ENCODE measurements at regions not wholly inside any gene's neighbourhood (a gene's known extent, or its start where the extent isn't known, plus 50 kb on each side); places are given as distances from the start of the nearest gene placed in this dataset.

GRCh38 chr1:221910222-221910621 is 168.3 kb upstream of the DUSP10 start:
- Histone ChIP-seq H3K9me3 (ENCODE audit: control insufficient read depth, low read depth, low read length) (no peaks in the 10 kb centered on the region), H2AK5ac (ENCODE audit: insufficient read length, low read length) (no peak overlapping the region), H3K27ac (ENCODE audit: insufficient read length, low read depth, low read length) (no peak overlapping the region), H2BK5ac (ENCODE audit: insufficient read length, low read length) (no peak overlapping the region), H4K5ac (ENCODE audit: insufficient read length, low read depth, low read length) (no peak overlapping the region), H2BK12ac (ENCODE audit: insufficient read length, low read depth, low read length) (no peak overlapping the region), H3K4ac (ENCODE audit: low read depth, low read length) (no peak overlapping the region), H3K79me1 (ENCODE audit: insufficient read depth, low read depth, low read length, poor library complexity, severe bottlenecking) (no peaks in the 10 kb centered on the region), H4K91ac (ENCODE audit: insufficient read length, low read depth, low read length) (no peak overlapping the region), H4K8ac (replicated peaks; ENCODE audit: insufficient read length, low read depth, low read length) (no peak overlapping the region), H3T11ph (ENCODE audit: low read length) (no peak overlapping the region), H2BK15ac (ENCODE audit: low read depth, low read length) (no peak overlapping the region), H2AFZ (ENCODE audit: low read length) (no peak overlapping the region), H3K56ac (ENCODE audit: insufficient read length, low read depth, low read length) (no peak overlapping the region), H4K20me1 (ENCODE audit: control insufficient read depth, insufficient read depth, insufficient read length) (no peaks in the 10 kb centered on the region), H3K27me3 (ENCODE audit: insufficient read depth, low read length) (no peaks in the 10 kb centered on the region), H3K4me1 (ENCODE audit: insufficient read depth, low read length) (no peaks in the 10 kb centered on the region), H3K9ac (ENCODE audit: extremely low read depth, insufficient read length, low read length) (no peak overlapping the region), H3K4me2 (ENCODE audit: insufficient read depth, insufficient read length, low read length) (no peak overlapping the region), H3K23ac (ENCODE audit: insufficient read length, low read depth, low read length) (no peak overlapping the region), H2BK120ac (ENCODE audit: low read depth, low read length, poor library complexity, severe bottlenecking) (no peak overlapping the region), H2BK20ac (ENCODE audit: low read depth, low read length, poor library complexity, severe bottlenecking) (no peak overlapping the region), H3K23me2 (ENCODE audit: insufficient read length, low read depth, low read length, poor library complexity, severe bottlenecking) (no peaks in the 10 kb centered on the region), H3K18ac (ENCODE audit: insufficient read length, low read depth, low read length) (no peak overlapping the region), H3K79me2 (ENCODE audit: insufficient read depth, low read length) (no peaks in the 10 kb centered on the region), H3K14ac (ENCODE audit: insufficient read depth, low read length) (no peak overlapping the region)
- no peak overlapping the region for H3K4me3 Mint-ChIP-seq
- H3K9me3 Mint-ChIP-seq = no peaks in the 10 kb centered on the region
- H3K4me1 Mint-ChIP-seq = peaks cover 0 to 3% of the 10 kb centered on the region in 2 experiments; a peak in 1 of 4 replicates
- H3K36me3 Mint-ChIP-seq (ENCODE audit: insufficient read depth in 1 of 3, low read depth in 3 of 3) = no peaks in the 10 kb centered on the region
- no peak for TF ChIP-seq CTCF (conservative IDR thresholded peaks at IDR 0.05)
- WGBS (ENCODE audit: extremely low coverage, insufficient read length, low lambda C conversion rate) = no CpG with 5 or more reads among the region's 4 CpGs
- H3K27me3 Mint-ChIP-seq (ENCODE audit: low read depth) = no peaks in the 10 kb centered on the region
- DNase-seq = no peak
- H3K27ac Mint-ChIP-seq = no peak overlapping the region
